ENCODE measurements at regions not wholly inside any gene's neighbourhood (a gene's known extent, or its start where the extent isn't known, plus 50 kb on each side); places are given as distances from the start of the nearest gene placed in this dataset.

DNA sequence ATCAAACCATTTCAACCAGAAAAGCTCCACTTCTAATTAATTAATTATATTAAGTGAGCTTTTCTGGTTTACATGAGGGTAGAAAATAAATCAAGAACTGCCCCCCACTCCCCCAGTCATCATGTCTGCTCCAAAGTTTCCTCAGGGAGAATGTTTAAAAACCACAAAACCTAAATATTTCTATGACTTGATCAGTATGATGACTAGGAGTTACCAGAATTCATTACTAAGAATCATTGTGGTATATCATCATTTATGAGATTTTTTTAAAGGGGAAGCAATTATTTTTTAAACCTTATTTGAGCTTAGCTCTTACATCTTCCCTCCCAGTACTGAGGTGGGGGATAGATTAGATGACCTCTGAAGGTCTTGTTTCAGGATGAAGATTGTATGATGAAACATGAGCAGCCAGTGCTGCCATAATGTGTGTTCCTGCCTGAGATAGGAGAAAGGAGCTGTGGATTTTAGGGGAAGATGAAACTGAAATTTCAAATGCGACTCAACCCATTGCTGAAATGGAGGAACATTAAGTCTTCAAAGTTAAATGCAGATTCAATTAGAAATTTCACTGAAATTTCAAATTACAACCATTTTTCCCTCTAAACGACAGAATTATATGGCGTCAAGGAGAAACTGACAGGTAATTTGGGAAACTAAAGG is 401.3 kb upstream of the CADM1 start:
- Histone ChIP-seq H3K9me2 (ENCODE audit: insufficient read depth, low read length) (no peaks in the 10 kb centered on the region), H3K9ac (ENCODE audit: low read length) (no peak overlapping the region), H3K27ac (ENCODE audit: low read length) (no peak overlapping the region), H3F3A (ENCODE audit: insufficient read depth, low read length, poor library complexity, severe bottlenecking) (no peaks in the 10 kb centered on the region), H3K4me3 (ENCODE audit: low read length) (no peak overlapping the region), H4K20me1 (ENCODE audit: insufficient read depth) (no peaks in the 10 kb centered on the region), H3K4me2 (ENCODE audit: low read length) (no peak overlapping the region), H3K27me3 (ENCODE audit: insufficient read depth, low read depth, low read length) (no peaks in the 10 kb centered on the region), H3K36me3 (ENCODE audit: insufficient read depth, low read length) (no peaks in the 10 kb centered on the region), H3K79me2 (replicated peaks; ENCODE audit: insufficient read depth, low read length) (no peaks in the 10 kb centered on the region), H2AFZ (ENCODE audit: low read depth, low read length) (no peak overlapping the region), H3K9me3 (ENCODE audit: low read length) (no peaks in the 10 kb centered on the region)
- TF ChIP-seq EZH2 (IDR thresholded peaks at IDR 0.05; ENCODE audit: borderline replicate concordance, insufficient read depth, low read length, poor library complexity, severe bottlenecking), result no peak
- TF ChIP-seq RAD21 (conservative IDR thresholded peaks at IDR 0.05), result no peak

DNA sequence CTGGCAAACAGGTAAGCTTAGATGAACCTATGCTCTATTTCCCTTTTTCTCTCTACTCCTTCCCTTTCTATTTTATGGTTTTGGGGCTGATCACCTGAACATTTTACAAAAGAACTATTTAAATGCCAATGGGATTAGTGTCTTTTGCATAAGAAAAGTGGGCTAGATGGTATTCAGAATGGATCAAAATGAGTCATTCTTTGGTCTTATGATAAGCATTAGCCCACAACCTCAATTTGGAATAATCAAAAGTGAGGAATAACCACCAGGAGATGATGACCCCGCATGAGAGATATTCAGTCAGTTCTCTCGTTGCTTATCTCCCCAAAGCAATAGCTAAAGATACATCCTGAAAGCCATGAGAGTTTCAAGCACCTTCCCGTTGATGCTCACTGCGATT is 399.0 kb upstream of the CADM1 start:
- Histone ChIP-seq H3K27ac (ENCODE audit: low read length) (no peak overlapping the region), H3K4me2 (ENCODE audit: low read length) (no peak overlapping the region), H4K20me1 (ENCODE audit: insufficient read depth) (no peaks in the 10 kb centered on the region), H3K9me2 (ENCODE audit: insufficient read depth, low read length) (no peaks in the 10 kb centered on the region), H3K27me3 (ENCODE audit: insufficient read depth, low read depth, low read length) (no peaks in the 10 kb centered on the region), H2AFZ (ENCODE audit: low read depth, low read length) (no peak overlapping the region), H3K4me3 (ENCODE audit: low read length) (no peak overlapping the region), H3K9ac (ENCODE audit: low read length) (no peak overlapping the region), H3K79me2 (replicated peaks; ENCODE audit: insufficient read depth, low read length) (no peaks in the 10 kb centered on the region), H3F3A (ENCODE audit: insufficient read depth, low read length, poor library complexity, severe bottlenecking) (no peaks in the 10 kb centered on the region), H3K36me3 (ENCODE audit: insufficient read depth, low read length) (no peaks in the 10 kb centered on the region), H3K9me3 (ENCODE audit: low read length) (no peaks in the 10 kb centered on the region)
- TF ChIP-seq, protein P1, sequence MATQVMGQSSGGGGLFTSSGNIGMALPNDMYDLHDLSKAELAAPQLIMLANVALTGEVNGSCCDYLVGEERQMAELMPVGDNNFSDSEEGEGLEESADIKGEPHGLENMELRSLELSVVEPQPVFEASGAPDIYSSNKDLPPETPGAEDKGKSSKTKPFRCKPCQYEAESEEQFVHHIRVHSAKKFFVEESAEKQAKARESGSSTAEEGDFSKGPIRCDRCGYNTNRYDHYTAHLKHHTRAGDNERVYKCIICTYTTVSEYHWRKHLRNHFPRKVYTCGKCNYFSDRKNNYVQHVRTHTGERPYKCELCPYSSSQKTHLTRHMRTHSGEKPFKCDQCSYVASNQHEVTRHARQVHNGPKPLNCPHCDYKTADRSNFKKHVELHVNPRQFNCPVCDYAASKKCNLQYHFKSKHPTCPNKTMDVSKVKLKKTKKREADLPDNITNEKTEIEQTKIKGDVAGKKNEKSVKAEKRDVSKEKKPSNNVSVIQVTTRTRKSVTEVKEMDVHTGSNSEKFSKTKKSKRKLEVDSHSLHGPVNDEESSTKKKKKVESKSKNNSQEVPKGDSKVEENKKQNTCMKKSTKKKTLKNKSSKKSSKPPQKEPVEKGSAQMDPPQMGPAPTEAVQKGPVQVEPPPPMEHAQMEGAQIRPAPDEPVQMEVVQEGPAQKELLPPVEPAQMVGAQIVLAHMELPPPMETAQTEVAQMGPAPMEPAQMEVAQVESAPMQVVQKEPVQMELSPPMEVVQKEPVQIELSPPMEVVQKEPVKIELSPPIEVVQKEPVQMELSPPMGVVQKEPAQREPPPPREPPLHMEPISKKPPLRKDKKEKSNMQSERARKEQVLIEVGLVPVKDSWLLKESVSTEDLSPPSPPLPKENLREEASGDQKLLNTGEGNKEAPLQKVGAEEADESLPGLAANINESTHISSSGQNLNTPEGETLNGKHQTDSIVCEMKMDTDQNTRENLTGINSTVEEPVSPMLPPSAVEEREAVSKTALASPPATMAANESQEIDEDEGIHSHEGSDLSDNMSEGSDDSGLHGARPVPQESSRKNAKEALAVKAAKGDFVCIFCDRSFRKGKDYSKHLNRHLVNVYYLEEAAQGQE (IDR thresholded peaks at IDR 0.05; ENCODE audit: borderline replicate concordance), result no peak
- TF ChIP-seq TAF1 (IDR thresholded peaks at IDR 0.05; ENCODE audit: low read depth), result no peak
- TF ChIP-seq RAD21 (conservative IDR thresholded peaks at IDR 0.05), result no peak
- no peak for TF ChIP-seq EP300 (conservative IDR thresholded peaks at IDR 0.05; ENCODE audit: poor library complexity, severe bottlenecking)
- no peak for TF ChIP-seq MXI1 (conservative IDR thresholded peaks at IDR 0.05; ENCODE audit: poor library complexity, severe bottlenecking)
- TF ChIP-seq SMC3 (conservative IDR thresholded peaks at IDR 0.05; ENCODE audit: poor library complexity), result no peak
- no peak for TF ChIP-seq EZH2 (IDR thresholded peaks at IDR 0.05; ENCODE audit: borderline replicate concordance, insufficient read depth, low read length, poor library complexity, severe bottlenecking)
- TF ChIP-seq POLR2AphosphoS5 (IDR thresholded peaks at IDR 0.05), result no peak
- TF ChIP-seq, protein P2, sequence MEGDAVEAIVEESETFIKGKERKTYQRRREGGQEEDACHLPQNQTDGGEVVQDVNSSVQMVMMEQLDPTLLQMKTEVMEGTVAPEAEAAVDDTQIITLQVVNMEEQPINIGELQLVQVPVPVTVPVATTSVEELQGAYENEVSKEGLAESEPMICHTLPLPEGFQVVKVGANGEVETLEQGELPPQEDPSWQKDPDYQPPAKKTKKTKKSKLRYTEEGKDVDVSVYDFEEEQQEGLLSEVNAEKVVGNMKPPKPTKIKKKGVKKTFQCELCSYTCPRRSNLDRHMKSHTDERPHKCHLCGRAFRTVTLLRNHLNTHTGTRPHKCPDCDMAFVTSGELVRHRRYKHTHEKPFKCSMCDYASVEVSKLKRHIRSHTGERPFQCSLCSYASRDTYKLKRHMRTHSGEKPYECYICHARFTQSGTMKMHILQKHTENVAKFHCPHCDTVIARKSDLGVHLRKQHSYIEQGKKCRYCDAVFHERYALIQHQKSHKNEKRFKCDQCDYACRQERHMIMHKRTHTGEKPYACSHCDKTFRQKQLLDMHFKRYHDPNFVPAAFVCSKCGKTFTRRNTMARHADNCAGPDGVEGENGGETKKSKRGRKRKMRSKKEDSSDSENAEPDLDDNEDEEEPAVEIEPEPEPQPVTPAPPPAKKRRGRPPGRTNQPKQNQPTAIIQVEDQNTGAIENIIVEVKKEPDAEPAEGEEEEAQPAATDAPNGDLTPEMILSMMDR (IDR thresholded peaks at IDR 0.05; ENCODE audit: poor library complexity, severe bottlenecking), result no peak

Data from neural cell (in vitro differentiated cells).